CD14-positive monocyte (primary cell): ENCODE measurements at regions not wholly inside any gene's neighbourhood (a gene's known extent, or its start where the extent isn't known, plus 50 kb on each side); places are given as distances from the start of the nearest gene placed in this dataset.
"Not testable (repeated sequence)": the region's sequence is repeated elsewhere in the genome, so short reads cannot be mapped to it uniquely, and the experiment has no call there.

Experiments used
- DNase-seq, 3 donors: peaks; one replicate each; pipeline ENCODE4 v3.0.0-alpha.2; 2011 to 2022
- H2AFZ ChIP-seq: 2 replicates; pipeline ENCODE4 v1.6.0; 2012; ENCODE audit warnings: mild to moderate bottlenecking, low read depth, low read length, inconsistent platforms; ENCODE audit not compliant: insufficient read depth, poor library complexity, severe bottlenecking
- H3K27ac ChIP-seq, 2 donors: 1 replicate in 1 of 2; 2 replicates in 1 of 2; pipeline ENCODE4 v1.5.1; 2012 to 2013; ENCODE audit warnings: low read length in 2 of 2, control low read depth in 1 of 2, inconsistent platforms in 1 of 2, low read depth in 1 of 2, mild to moderate bottlenecking in 1 of 2
- H3K27me3 ChIP-seq, 2 donors: one replicate each; pipeline versions ENCODE4 v1.6.0 to v1.6.1; 2011 to 2013; ENCODE audit warnings: low read length in 2 of 2; ENCODE audit not compliant: control insufficient read depth in 2 of 2, insufficient read depth in 2 of 2
- H3K36me3 ChIP-seq, 2 donors: replicated peaks in 1 of 2; 1 replicate in 1 of 2; 2 replicates in 1 of 2; pipeline versions ENCODE4 v1.5.1 to v1.6.1; 2012 to 2013; ENCODE audit warnings: low read length in 2 of 2, control low read depth in 1 of 2, inconsistent platforms in 1 of 2, mild to moderate bottlenecking in 1 of 2; ENCODE audit not compliant: insufficient read depth in 2 of 2, control insufficient read depth in 1 of 2
- H3K4me1 ChIP-seq, 2 donors: 1 replicate in 1 of 2; 2 replicates in 1 of 2; pipeline versions ENCODE4 v1.5.1 to v1.6.1; 2012 to 2013; ENCODE audit warnings: low read length in 2 of 2, control low read depth in 1 of 2, inconsistent platforms in 1 of 2, mild to moderate bottlenecking in 1 of 2, moderate library complexity in 1 of 2; ENCODE audit not compliant: insufficient read depth in 2 of 2, control insufficient read depth in 1 of 2
- H3K4me2 ChIP-seq: replicated peaks from 2 replicates; pipeline ENCODE3; 2012; ENCODE audit warnings: low read length, moderate library complexity, mild to moderate bottlenecking; ENCODE audit not compliant: poor library complexity, severe bottlenecking; ENCODE audit errors: extremely low read depth
- H3K4me3 ChIP-seq, 3 experiments: fragments of 200-600 bp in 1 of 3; sonication (generic) in 1 of 3; replicated peaks in 1 of 3; 1 replicate in 2 of 3; 2 replicates in 1 of 3; pipeline ENCODE4 v1.5.1; 2011 to 2013; ENCODE audit warnings: low read length in 3 of 3, mild to moderate bottlenecking in 3 of 3, control low read depth in 2 of 3, low read depth in 2 of 3, inconsistent platforms in 1 of 3, moderate library complexity in 1 of 3
- H3K79me2 ChIP-seq: 2 replicates; pipeline ENCODE4 v1.6.0; 2012; ENCODE audit warnings: mild to moderate bottlenecking, control low read depth, inconsistent platforms, low read length, moderate library complexity; ENCODE audit not compliant: insufficient read depth
- H3K9ac ChIP-seq: 2 replicates; pipeline ENCODE4 v1.6.0; 2017; ENCODE audit warnings: low read length, mild to moderate bottlenecking; ENCODE audit not compliant: insufficient read depth, poor library complexity, severe bottlenecking
- H3K9me3 ChIP-seq, 2 donors: replicated peaks in 1 of 2; 1 replicate in 1 of 2; 2 replicates in 1 of 2; pipeline versions ENCODE4 v1.5.1 to v1.6.1; 2012 to 2013; ENCODE audit warnings: low read length in 2 of 2, control low read depth in 1 of 2; ENCODE audit not compliant: control insufficient read depth in 1 of 2, insufficient read depth in 1 of 2
- H4K20me1 ChIP-seq: 2 replicates; pipeline ENCODE4 v1.6.0; 2012; ENCODE audit warnings: mild to moderate bottlenecking, low read length, control low read depth, moderate library complexity; ENCODE audit not compliant: insufficient read depth
- H3K27ac Mint-ChIP-seq, 7 donors: one replicate each; pipeline ENCODE4 v1.8.0; 2020; ENCODE audit warnings: mild to moderate bottlenecking in 7 of 7, mixed read lengths in 7 of 7, moderate library complexity in 6 of 7, inconsistent platforms in 2 of 7
- H3K27me3 Mint-ChIP-seq, 3 donors: one replicate each; pipeline ENCODE4 v1.8.0; 2021 to 2022; ENCODE audit warnings: low read depth in 3 of 3, mild to moderate bottlenecking in 3 of 3, mixed read lengths in 3 of 3, moderate library complexity in 3 of 3, inconsistent platforms in 1 of 3
- H3K36me3 Mint-ChIP-seq, 2 donors: one replicate each; pipeline ENCODE4 v1.8.0; 2020; ENCODE audit warnings: mixed read lengths in 2 of 2, inconsistent platforms in 1 of 2, mild to moderate bottlenecking in 1 of 2
- H3K4me1 Mint-ChIP-seq: one replicate; pipeline ENCODE4 v1.8.0; 2020; ENCODE audit warnings: mild to moderate bottlenecking, mixed read lengths
- H3K4me3 Mint-ChIP-seq, 2 donors: one replicate each; pipeline ENCODE4 v1.8.0; 2020; ENCODE audit warnings: mild to moderate bottlenecking in 2 of 2, mixed read lengths in 2 of 2, moderate library complexity in 1 of 2
- H3K9me3 Mint-ChIP-seq, 7 donors: one replicate each; pipeline ENCODE4 v1.8.0; 2020 to 2022; ENCODE audit warnings: mixed read lengths in 7 of 7, mild to moderate bottlenecking in 6 of 7, moderate library complexity in 6 of 7, inconsistent platforms in 2 of 7
- WGBS: methylation state at CpG from one replicate; pipeline ENCODE4 v1.1.5; 2013; ENCODE audit warnings: missing lambda C conversion rate; ENCODE audit not compliant: insufficient coverage; 5-methylcytosine and 5-hydroxymethylcytosine counted together
- intact Hi-C, 2 donors: fragments of 100-400 bp; cut with micrococcal nuclease; formaldehyde crosslinking; loops; one replicate each; pipeline versions ENCODE4 v1.15.0 to v1.15.1; 2023
- TF ChIP-seq, protein P1 (sequence below): fragments of 200-600 bp; IDR thresholded peaks from one replicate; pipeline ENCODE4 v1.8.0; 2022; ENCODE audit warnings: antibody characterized with exemption, mild to moderate bottlenecking

DNA sequence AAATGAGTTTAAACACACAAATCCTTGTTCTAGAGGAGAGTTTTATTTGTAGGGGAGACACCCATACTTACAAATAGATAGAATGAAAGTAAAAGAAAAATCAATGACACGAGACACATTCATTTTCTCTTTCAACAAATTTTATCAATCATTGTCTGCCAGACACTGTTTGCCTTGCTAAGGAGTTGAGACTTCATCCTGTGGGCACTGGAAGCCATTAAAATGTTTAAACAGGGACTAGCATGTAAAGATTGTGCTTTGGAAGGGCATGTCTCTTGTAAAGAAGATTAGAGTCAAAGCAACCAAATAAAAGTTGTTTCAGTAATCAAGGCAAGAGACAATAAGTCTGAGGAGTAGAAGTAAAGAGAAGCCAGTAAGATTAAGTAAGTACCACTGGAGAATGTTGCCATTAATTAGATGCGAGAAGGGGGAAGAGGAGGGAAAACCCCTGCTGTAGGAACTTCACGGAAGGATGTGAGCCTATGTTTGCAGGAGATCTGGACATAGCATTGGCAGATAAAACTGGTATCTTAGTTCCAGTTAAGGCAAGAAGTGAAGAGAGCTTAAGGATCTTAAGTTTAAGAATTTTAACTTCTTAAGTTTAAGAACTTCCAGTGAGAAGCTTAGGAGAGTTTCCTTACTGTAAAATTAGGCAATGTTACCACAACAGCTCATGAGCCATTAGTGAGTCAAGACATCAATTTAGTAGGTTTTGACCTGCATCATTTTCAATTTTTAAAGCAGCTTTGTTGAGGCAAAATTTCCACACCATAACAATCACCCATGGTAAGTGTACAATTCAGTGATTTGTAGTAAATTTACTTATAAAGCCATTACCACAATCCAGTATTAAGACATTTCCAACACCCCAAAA is 117.0 kb upstream of the UST start:
- Histone ChIP-seq H3K79me2 (no peaks in the 10 kb centered on the region), H3K36me3 (no peaks in the 10 kb centered on the region), H4K20me1 (no peaks in the 10 kb centered on the region), H2AFZ (no peak overlapping the region), H3K4me2 (no peak overlapping the region), H3K9ac (no peak overlapping the region), H3K27me3 (no peaks in the 10 kb centered on the region), H3K9me3 (no peaks in the 10 kb centered on the region), H3K4me3 (no peak overlapping the region), H3K27ac (no peak overlapping the region), H3K4me1 (peaks cover 3 to 11% of the 10 kb centered on the region in 2 donors)
- WGBS, result 88% methylated on average over 2 of the region's 3 CpGs
- Mint-ChIP-seq H3K27me3 (peaks cover 1 to 6% (median 3%) of the 10 kb centered on the region in 3 donors), H3K4me3 (no peak overlapping the region), H3K36me3 (no peaks in the 10 kb centered on the region), H3K27ac (no peak overlapping the region), H3K4me1 (peaks cover 12% of the 10 kb centered on the region), H3K9me3 (peaks cover 0 to 3% (median 2%) of the 10 kb centered on the region in 7 donors)
- TF ChIP-seq, protein P1, sequence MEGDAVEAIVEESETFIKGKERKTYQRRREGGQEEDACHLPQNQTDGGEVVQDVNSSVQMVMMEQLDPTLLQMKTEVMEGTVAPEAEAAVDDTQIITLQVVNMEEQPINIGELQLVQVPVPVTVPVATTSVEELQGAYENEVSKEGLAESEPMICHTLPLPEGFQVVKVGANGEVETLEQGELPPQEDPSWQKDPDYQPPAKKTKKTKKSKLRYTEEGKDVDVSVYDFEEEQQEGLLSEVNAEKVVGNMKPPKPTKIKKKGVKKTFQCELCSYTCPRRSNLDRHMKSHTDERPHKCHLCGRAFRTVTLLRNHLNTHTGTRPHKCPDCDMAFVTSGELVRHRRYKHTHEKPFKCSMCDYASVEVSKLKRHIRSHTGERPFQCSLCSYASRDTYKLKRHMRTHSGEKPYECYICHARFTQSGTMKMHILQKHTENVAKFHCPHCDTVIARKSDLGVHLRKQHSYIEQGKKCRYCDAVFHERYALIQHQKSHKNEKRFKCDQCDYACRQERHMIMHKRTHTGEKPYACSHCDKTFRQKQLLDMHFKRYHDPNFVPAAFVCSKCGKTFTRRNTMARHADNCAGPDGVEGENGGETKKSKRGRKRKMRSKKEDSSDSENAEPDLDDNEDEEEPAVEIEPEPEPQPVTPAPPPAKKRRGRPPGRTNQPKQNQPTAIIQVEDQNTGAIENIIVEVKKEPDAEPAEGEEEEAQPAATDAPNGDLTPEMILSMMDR, result no peak
- intact Hi-C loops, result loop anchor here in 1 of 2 donors (10.0 kb wide), 1 partner anchor 55 kb away; no protein-coding TSS in a partner anchor
- DNase-seq, result peak in 1 of 3 donors; percentile 14

DNA sequence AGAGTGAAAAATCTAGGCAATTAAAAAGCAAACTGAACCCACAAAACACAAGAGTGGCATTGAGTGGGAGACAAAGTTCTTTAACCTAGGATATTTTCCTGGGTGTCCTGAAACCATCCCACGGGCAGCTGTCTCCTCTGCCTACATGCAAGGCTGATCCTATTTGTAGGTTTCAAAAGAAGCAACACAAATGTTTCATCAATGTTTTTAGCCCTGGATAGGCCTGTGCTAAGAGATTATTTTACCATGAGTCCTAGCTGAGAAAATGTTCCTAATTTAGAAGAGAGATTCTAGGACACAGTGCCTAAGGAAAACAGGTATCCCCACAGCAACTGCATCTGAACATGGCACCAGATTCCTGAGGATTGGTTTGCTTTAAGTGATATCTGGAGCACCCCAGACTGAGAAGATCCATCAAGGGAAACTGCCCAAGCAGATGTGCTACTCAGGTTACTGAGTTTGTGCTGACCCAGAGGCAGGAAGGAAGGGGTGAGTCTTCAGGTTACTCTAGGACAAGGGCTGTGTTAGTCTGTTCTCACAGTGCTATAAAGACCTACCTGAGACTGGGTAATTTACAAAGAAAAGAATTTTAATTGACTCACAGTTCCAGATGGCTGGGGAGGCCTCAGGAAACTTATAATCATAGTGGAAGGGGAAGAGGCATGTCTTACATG is 111.6 kb upstream of the UST start:
- H3K4me1 Mint-ChIP-seq, result peaks cover 14% of the 10 kb centered on the region
- Histone ChIP-seq H3K9me3 (no peaks in the 10 kb centered on the region), H3K36me3 (no peaks in the 10 kb centered on the region), H2AFZ (no peak overlapping the region), H3K4me3 (no peak overlapping the region), H4K20me1 (no peaks in the 10 kb centered on the region), H3K9ac (no peak overlapping the region), H3K27ac (no peak overlapping the region), H3K27me3 (no peaks in the 10 kb centered on the region), H3K4me1 (peaks cover 12 to 13% of the 10 kb centered on the region in 2 donors), H3K79me2 (no peaks in the 10 kb centered on the region), H3K4me2 (no peak overlapping the region)
- peaks cover 0 to 6% (median 0%) of the 10 kb centered on the region in 3 donors for H3K27me3 Mint-ChIP-seq
- H3K27ac Mint-ChIP-seq, result no peak overlapping the region
- TF ChIP-seq, protein P1, result no peak
- no peak for DNase-seq
- no CpG with 5 or more reads among the region's 1 CpG for WGBS
- H3K4me3 Mint-ChIP-seq, result no peak overlapping the region
- H3K36me3 Mint-ChIP-seq, result no peaks in the 10 kb centered on the region
- H3K9me3 Mint-ChIP-seq, result peaks cover 0 to 11% (median 6%) of the 10 kb centered on the region in 7 donors
- intact Hi-C loops, result loop anchor here in 1 of 2 donors (10.0 kb wide), 1 partner anchor 50 kb away; no protein-coding TSS in a partner anchor

DNA sequence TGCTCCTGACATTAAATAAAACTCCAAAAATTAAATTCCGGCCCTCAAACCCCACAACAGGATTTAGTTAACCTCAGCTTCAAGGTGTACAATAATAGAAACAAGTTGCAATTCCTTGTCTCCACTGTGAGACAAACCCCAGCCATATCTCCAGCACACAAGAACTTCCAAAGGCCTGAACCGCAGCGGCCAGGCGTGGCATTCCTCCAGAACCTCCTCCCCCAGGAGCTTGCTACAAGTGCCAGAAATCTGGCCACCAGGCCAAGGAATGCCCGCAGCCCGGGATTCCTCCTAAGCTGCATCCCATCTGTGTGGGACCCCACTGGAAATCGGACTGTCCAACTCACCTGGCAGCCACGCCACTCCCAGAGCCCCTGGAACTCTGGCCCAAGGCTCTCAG is 105.0 kb upstream of the UST start:
- H3K4me3 Mint-ChIP-seq, intact Hi-C loops, H3K27ac Mint-ChIP-seq, H4K20me1 ChIP-seq, H3K27ac ChIP-seq, H3K36me3 Mint-ChIP-seq, H3K27me3 ChIP-seq, H3K27me3 Mint-ChIP-seq, H3K79me2 ChIP-seq, H3K9ac ChIP-seq, H3K36me3 ChIP-seq, H3K9me3 ChIP-seq, H3K4me2 ChIP-seq, DNase-seq, H2AFZ ChIP-seq, H3K4me3 ChIP-seq: not testable (repeated sequence)
- peaks cover 46% of the 10 kb centered on the region for H3K4me1 Mint-ChIP-seq
- peaks cover 2 to 10% (median 4%) of the 10 kb centered on the region in 7 donors for H3K9me3 Mint-ChIP-seq
- WGBS, result 97% methylated on average over 8 of the region's 8 CpGs
- peaks cover 19 to 20% of the 10 kb centered on the region in 2 donors for H3K4me1 ChIP-seq
